OCI-LY3 (cell line): ENCODE measurements at regions not wholly inside any gene's neighbourhood (a gene's known extent, or its start where the extent isn't known, plus 50 kb on each side); places are given as distances from the start of the nearest gene placed in this dataset.

Experiments used
- EZH2phosphoT487 ChIP-seq: fragments of 200-600 bp; shearing (Covaris generic); IDR thresholded peaks from 2 replicates; pipeline ENCODE4 v1.6.1; 2018; ENCODE audit warnings: antibody characterized with exemption, mixed run types, low read depth
- TF ChIP-seq, protein P1 (sequence below): fragments of 200-600, 300-600 bp; sonication (generic); IDR thresholded peaks from 2 replicates; pipeline ENCODE4 v1.5.1; 2014; ENCODE audit warnings: antibody characterized with exemption, low read length, low read depth

DNA sequence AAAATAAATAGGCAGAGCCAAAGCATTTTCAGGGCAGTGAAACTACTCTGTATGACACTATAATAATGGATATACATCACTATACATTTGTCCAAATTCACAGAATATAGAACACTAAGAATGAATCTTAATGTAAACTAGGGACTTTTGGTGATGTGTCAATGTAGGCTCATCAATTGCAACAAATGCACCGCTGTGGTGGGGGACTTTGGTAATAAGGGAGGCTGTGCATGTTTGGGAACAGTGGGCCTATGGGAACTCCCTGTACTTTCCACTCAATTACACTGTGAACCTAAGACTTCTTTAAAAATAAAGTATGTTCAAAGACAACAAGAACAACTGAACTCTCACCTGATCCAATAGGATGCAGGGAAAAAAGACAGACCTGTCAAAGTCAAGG, 220.7 kb downstream of the CMPK2 start:
- TF ChIP-seq, protein P1, sequence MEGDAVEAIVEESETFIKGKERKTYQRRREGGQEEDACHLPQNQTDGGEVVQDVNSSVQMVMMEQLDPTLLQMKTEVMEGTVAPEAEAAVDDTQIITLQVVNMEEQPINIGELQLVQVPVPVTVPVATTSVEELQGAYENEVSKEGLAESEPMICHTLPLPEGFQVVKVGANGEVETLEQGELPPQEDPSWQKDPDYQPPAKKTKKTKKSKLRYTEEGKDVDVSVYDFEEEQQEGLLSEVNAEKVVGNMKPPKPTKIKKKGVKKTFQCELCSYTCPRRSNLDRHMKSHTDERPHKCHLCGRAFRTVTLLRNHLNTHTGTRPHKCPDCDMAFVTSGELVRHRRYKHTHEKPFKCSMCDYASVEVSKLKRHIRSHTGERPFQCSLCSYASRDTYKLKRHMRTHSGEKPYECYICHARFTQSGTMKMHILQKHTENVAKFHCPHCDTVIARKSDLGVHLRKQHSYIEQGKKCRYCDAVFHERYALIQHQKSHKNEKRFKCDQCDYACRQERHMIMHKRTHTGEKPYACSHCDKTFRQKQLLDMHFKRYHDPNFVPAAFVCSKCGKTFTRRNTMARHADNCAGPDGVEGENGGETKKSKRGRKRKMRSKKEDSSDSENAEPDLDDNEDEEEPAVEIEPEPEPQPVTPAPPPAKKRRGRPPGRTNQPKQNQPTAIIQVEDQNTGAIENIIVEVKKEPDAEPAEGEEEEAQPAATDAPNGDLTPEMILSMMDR = no peak
- no peak for TF ChIP-seq EZH2phosphoT487
